Endothelial cell of umbilical vein (primary cell): ENCODE measurements at regions not wholly inside any gene's neighbourhood (a gene's known extent, or its start where the extent isn't known, plus 50 kb on each side); places are given as distances from the start of the nearest gene placed in this dataset.

Experiments used
- BruUV-seq: library from RNA; stranded (reverse); fragments of 400-500 nt; replicated peaks from 2 replicates; lab custom pipeline; 2021; lab: Mats Ljungman, UMichigan
- CTCF ChIA-PET: fragments of 300-600, 350-600 bp; sonication (Branson Sonifier 250); formaldehyde crosslinking; loops from one replicate; lab custom pipeline; 2021; ENCODE audit warnings: antibody characterized with exemption, inconsistent platforms; lab: Charles Lee
- POLR2A ChIA-PET: fragments of 300-600, 350-600 bp; sonication (Branson Sonifier 250); formaldehyde crosslinking; loops from one replicate; lab custom pipeline; 2021; ENCODE audit warnings: antibody characterized with exemption, inconsistent platforms; lab: Charles Lee
- DNase-seq: peaks from one replicate; pipeline ENCODE4 v3.0.0-alpha.2; 2011; ENCODE audit warnings: low read depth, low spot score
- FAIRE-seq: peaks from 2 replicates; lab custom pipeline; 2011; peaks lifted over from hg19 to GRCh38; lab: Jason Lieb, UNC
- H2AFZ ChIP-seq: 2 replicates; pipeline ENCODE4 v1.6.0; 2012; ENCODE audit warnings: low read depth, low read length, control low read depth, inconsistent platforms
- H3K27ac ChIP-seq: 2 replicates; pipeline ENCODE4 v1.5.1; 2011; ENCODE audit warnings: low read depth, mild to moderate bottlenecking, control low read depth, low read length, moderate library complexity; ENCODE audit not compliant: insufficient read depth
- H3K27me3 ChIP-seq, 2 experiments: 2 replicates each; pipeline versions ENCODE4 v1.6.0 to v1.6.1; 2011; ENCODE audit warnings: low read length in 2 of 2, mixed read lengths in 1 of 2; ENCODE audit not compliant: control insufficient read depth in 2 of 2, insufficient read depth in 2 of 2
- H3K36me3 ChIP-seq, 2 experiments: 2 replicates in 1 of 2; 3 replicates in 1 of 2; pipeline ENCODE4 v1.5.1; 2011; ENCODE audit warnings: low read length in 2 of 2, mild to moderate bottlenecking in 1 of 2, moderate library complexity in 1 of 2; ENCODE audit not compliant: control insufficient read depth in 2 of 2, insufficient read depth in 2 of 2; ENCODE audit errors: extremely low read depth in 1 of 2
- H3K4me1 ChIP-seq: 3 replicates; pipeline ENCODE4 v1.5.1; 2011; ENCODE audit warnings: mild to moderate bottlenecking, low read length; ENCODE audit not compliant: control insufficient read depth, insufficient read depth; ENCODE audit errors: extremely low read depth
- H3K4me2 ChIP-seq: 2 replicates; pipeline ENCODE4 v1.6.1; 2011; ENCODE audit warnings: low read length, control low read depth, mixed read lengths; ENCODE audit not compliant: insufficient read depth
- H3K4me3 ChIP-seq, 3 experiments: fragments of 200-600 bp in 1 of 3; sonication (generic), shearing (Covaris generic) in 1 of 3; replicated peaks in 1 of 3; 2 replicates each; pipeline ENCODE4 v1.5.1; 2011 to 2016; ENCODE audit warnings: control low read depth in 3 of 3, low read length in 3 of 3, mild to moderate bottlenecking in 2 of 3, inconsistent platforms in 1 of 3, low read depth in 1 of 3, moderate library complexity in 1 of 3; ENCODE audit not compliant: insufficient read depth in 1 of 3
- H3K79me2 ChIP-seq: 2 replicates; pipeline ENCODE4 v1.6.0; 2012; ENCODE audit warnings: low read length, inconsistent platforms; ENCODE audit not compliant: control insufficient read depth, insufficient read depth
- H3K9ac ChIP-seq: replicated peaks from 2 replicates; pipeline ENCODE3; 2011; ENCODE audit warnings: low read length, control low read depth; ENCODE audit not compliant: insufficient read depth; ENCODE audit errors: extremely low read depth
- H3K9me1 ChIP-seq: replicated peaks from 3 replicates; pipeline ENCODE4 v1.6.0; 2011; ENCODE audit warnings: mild to moderate bottlenecking, low read length; ENCODE audit not compliant: control insufficient read depth, insufficient read depth; ENCODE audit errors: extremely low read depth
- H3K9me3 ChIP-seq: replicated peaks from 2 replicates; pipeline ENCODE4 v1.5.1; 2012; ENCODE audit warnings: low read length, inconsistent platforms; ENCODE audit not compliant: control insufficient read depth, insufficient read depth
- H4K20me1 ChIP-seq: replicated peaks from 2 replicates; pipeline ENCODE3; 2011; ENCODE audit warnings: mild to moderate bottlenecking, low read length; ENCODE audit not compliant: control insufficient read depth, insufficient read depth; ENCODE audit errors: extremely low read depth
- EZH2 ChIP-seq: IDR thresholded peaks from 2 replicates; pipeline ENCODE4 v1.6.1; 2012; ENCODE audit warnings: borderline replicate concordance, low read depth, mild to moderate bottlenecking, moderate library complexity, low read length, inconsistent platforms; ENCODE audit not compliant: severe bottlenecking
- FOS ChIP-seq: IDR thresholded peaks from 2 replicates; pipeline ENCODE4 v1.6.1; 2011; ENCODE audit warnings: mild to moderate bottlenecking, low read length, moderate library complexity, borderline replicate concordance; ENCODE audit not compliant: insufficient read depth
- GATA2 ChIP-seq: IDR thresholded peaks from 2 replicates; pipeline ENCODE4 v1.7.0; 2011; ENCODE audit warnings: low read depth, mild to moderate bottlenecking, moderate library complexity, mixed read lengths, low read length; ENCODE audit not compliant: insufficient read length, insufficient read depth
- JUN ChIP-seq: IDR thresholded peaks from 2 replicates; pipeline ENCODE4 v1.6.1; 2011; ENCODE audit warnings: borderline replicate concordance, low read depth; ENCODE audit not compliant: insufficient read length, insufficient read depth
- MAX ChIP-seq: IDR thresholded peaks from 2 replicates; pipeline ENCODE4 v1.6.1; 2011; ENCODE audit not compliant: insufficient read depth, insufficient read length
- MYC ChIP-seq: IDR thresholded peaks from one replicate; pipeline ENCODE4 v1.6.1; 2011; ENCODE audit warnings: mild to moderate bottlenecking, low read depth, low read length
- POLR2A ChIP-seq: IDR thresholded peaks from 2 replicates; pipeline ENCODE4 v1.6.1; 2012; ENCODE audit warnings: low read depth, mild to moderate bottlenecking, control low read depth, low read length
- POLR2AphosphoS5 ChIP-seq: IDR thresholded peaks from 2 replicates; pipeline ENCODE4 v1.6.1; 2012; ENCODE audit warnings: low read depth, mild to moderate bottlenecking, control low read depth, low read length, moderate library complexity; ENCODE audit not compliant: insufficient read depth
- dilution Hi-C: fragments of 300-500 bp; cut with MboI; formaldehyde crosslinking; loops from one replicate; pipeline ENCODE4 v1.15.0; 2019; ENCODE audit warnings: low sequenced_read_pairs; ENCODE audit not compliant: extremely low pct_ligation_motif_present
- intact Hi-C: fragments of 100-400 bp; cut with micrococcal nuclease; formaldehyde crosslinking; loops from one replicate; pipeline ENCODE4 v1.10.0; 2022
- TF ChIP-seq, protein P1 (sequence below), 2 donors: IDR thresholded peaks; 1 replicate in 1 of 2; 2 replicates in 1 of 2; pipeline ENCODE4 v1.5.1; 2011; ENCODE audit warnings: low read length in 2 of 2, mild to moderate bottlenecking in 2 of 2, moderate library complexity in 2 of 2, control low read depth in 1 of 2, inconsistent platforms in 1 of 2, low read depth in 1 of 2; ENCODE audit not compliant: insufficient read depth in 1 of 2; ENCODE audit errors: extremely low read depth in 1 of 2

GRCh38 chr11:13881226-13881905 is 81.2 kb upstream of the SPON1 start:
- POLR2A ChIA-PET = no interaction called here
- CTCF ChIA-PET = no interaction called here
- intact Hi-C loops = no loop called here

More at GRCh38 chr11:13881226-13881905, 81.2 kb upstream of the SPON1 start:
- H3K4me3 ChIP-seq = no peak overlapping the region
- dilution Hi-C loops = no loop called here
- no peaks in the 10 kb centered on the region for H3K9me3 ChIP-seq
- H2AFZ ChIP-seq = no peak overlapping the region
- H3K9ac ChIP-seq = no peak overlapping the region
- DNase-seq (no peak), FAIRE-seq (no peak)
- BruUV-seq = no TSS peak
- H3K9me1 ChIP-seq = no peaks in the 10 kb centered on the region
- TF ChIP-seq EZH2 (no peak), POLR2A (no peak), MYC (no peak), FOS (no peak), GATA2 (no peak), POLR2AphosphoS5 (no peak), MAX (no peak), JUN (no peak)
- TF ChIP-seq, protein P1, sequence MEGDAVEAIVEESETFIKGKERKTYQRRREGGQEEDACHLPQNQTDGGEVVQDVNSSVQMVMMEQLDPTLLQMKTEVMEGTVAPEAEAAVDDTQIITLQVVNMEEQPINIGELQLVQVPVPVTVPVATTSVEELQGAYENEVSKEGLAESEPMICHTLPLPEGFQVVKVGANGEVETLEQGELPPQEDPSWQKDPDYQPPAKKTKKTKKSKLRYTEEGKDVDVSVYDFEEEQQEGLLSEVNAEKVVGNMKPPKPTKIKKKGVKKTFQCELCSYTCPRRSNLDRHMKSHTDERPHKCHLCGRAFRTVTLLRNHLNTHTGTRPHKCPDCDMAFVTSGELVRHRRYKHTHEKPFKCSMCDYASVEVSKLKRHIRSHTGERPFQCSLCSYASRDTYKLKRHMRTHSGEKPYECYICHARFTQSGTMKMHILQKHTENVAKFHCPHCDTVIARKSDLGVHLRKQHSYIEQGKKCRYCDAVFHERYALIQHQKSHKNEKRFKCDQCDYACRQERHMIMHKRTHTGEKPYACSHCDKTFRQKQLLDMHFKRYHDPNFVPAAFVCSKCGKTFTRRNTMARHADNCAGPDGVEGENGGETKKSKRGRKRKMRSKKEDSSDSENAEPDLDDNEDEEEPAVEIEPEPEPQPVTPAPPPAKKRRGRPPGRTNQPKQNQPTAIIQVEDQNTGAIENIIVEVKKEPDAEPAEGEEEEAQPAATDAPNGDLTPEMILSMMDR (IDR thresholded peaks at IDR 0.05; ENCODE audit: extremely low read depth in 1 of 2, insufficient read depth in 1 of 2, low read depth in 1 of 2, low read length in 2 of 2) = no peak
- H3K27ac ChIP-seq = no peak overlapping the region
- H3K27me3 ChIP-seq = no peaks in the 10 kb centered on the region
- H3K4me1 ChIP-seq = no peaks in the 10 kb centered on the region
- H4K20me1 ChIP-seq = no peaks in the 10 kb centered on the region
- H3K79me2 ChIP-seq = no peaks in the 10 kb centered on the region
- H3K36me3 ChIP-seq = no peaks in the 10 kb centered on the region
- no peak overlapping the region for H3K4me2 ChIP-seq
